ENCODE measurements at regions not wholly inside any gene's neighbourhood (a gene's known extent, or its start where the extent isn't known, plus 50 kb on each side); places are given as distances from the start of the nearest gene placed in this dataset.

DNA sequence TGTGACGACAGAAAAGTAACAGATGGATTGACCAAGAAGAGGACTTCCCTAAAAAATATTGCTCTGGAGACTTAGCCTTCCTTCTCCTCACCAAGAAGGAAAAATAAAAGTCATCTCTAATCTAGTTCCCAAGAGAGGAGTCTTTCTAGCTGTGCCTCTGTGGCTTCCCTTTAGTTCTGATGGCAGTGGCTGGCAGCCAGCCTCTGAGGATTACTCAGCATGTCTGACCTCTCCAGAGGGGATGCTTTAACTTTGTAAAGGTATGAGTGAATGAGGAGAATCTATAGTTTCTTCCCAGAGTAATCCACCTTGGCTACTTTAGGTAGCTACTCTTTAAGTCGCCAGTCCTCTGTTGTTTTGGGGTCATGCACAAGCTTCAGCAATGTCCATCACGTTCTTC, 163.9 kb upstream of the KIT start:
- DNase-seq = no peak

DNA sequence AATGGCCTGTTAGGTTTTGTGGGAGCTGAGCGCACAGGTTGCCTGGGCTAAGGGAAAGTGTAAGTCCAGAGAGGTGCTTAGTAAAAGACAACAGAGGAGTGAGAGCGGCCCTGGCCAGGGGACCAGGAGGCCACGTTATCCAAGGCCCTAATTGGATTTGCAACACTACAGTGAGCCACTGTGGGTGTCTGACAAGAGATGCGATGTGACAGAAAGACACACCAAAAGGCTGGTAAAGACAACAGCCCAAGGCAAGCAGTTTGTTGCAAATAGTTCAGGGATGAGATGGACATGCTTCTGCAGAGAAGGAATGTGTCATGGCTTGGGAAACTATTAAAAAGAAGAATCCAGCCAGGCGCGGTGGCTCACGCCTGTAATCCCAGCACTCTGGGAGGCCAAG, 162.7 kb upstream of the KIT start:
- DNase-seq = no peak

DNA sequence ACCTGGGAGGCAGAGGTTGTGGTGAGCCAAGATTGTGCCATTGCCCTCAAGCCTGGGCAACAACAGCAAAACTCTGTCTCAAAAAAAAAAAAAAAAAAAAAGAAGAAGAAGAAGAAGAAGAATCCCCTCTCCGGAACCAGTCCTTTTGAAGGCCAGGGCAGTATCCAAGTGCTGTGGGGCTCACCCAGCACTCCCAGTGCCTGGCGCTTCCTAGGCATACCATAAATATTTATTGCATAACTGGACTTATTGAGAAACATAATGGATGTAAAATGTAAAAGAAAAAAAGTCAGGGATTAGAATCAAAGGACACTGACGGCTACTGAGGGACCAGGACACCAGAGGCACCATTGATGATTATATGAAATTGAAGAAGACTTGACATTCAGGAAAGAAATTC, 162.1 kb upstream of the KIT start:
- no peak for DNase-seq

DNA sequence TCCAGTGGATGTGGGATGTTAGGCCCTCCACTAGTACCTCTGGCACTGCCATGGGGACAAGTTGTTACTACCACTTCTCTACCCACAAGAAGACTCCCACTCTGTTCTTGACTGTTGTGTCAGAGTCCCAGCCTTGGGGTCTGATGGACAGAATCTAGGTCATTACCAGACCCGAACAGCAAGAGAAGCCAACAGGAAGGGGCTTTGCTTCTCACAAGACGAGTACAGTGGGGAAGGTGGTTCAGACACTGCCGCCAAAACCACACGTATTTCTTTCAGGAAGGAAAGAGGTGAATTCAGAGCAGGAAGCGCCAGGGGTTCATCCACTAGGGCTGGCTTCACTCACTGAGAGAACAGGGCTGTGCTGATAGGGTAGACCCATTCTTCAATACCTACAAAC, 161.3 kb upstream of the KIT start:
- DNase-seq = no peak

DNA sequence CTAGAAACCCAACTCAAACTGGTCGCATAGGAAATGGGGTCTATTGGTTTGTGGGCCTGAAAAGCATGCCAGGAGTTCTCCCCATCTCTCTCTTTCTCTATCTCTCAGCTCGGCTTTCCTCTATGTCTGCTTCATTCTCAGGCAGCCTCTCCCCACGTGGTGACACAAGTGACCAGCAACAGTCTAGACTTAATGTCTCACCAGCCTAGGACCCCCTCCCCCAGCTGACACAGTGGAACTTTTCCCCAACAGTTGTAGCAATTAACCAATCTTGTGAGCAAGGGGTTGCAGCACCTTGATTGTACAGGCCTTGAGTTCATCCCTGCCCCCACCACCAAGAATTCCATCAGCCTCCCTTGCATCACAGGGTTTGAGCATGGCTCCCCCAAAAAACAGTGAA, 159.8 kb upstream of the KIT start:
- no peak for DNase-seq

DNA sequence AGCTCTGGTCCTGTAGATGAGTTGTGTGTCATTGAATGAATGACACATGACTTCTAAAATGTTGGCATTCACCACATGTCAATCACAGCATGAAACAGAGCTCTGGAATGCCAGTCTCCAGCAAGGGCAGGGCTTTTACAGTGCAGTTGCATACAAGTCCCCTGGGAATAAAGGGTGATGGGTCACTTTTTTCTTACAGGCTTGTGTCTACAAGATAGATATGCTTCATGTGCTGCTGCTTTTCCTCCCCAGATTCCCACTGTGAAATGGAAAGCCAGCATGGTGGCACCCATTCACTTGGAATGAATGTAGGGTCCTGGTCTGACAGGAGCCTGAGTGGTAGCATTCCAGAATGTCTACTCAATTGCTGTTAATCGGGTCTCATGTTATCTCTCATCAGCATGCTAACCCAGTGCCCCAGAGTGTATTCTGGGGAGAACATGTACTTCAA, 159.1 kb upstream of the KIT start:
- DNase-seq = no peak

DNA sequence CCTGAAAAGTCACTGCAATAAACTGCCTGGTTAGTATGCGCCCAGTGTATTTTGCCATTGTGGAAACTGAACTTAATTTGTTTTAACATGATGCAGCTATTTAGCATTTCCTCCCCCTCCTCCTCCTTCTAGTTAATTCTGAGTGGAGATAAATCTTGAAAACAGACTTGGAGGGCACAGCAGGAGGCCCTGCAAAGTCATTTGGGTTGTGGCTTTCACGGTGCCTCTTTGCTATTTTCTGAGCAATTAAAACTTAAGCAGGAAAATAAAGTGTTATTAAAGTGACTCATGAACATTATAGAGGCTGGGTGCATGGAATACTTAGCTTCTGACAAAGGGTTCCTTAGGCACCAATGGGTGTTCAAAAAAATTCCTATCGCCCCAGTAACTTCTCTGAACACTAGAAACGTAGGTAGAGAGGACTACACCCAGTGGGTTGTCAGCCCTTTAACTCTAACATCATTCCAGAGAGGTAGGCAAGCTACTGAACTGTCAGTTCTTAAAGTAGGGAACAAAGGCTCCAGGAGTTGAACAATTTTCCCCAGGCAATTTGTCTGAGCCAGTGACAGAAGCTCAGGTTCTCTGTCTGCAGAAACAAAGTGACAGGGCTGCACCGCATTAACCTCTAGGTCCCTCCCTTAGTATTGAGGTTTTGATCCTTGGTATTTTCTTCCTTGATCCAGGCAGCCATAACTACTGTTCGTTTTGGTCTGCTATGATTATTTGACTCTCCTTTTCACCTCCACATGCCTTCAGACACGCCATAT, 158.3 kb upstream of the KIT start:
- DNase-seq = no peak

DNA sequence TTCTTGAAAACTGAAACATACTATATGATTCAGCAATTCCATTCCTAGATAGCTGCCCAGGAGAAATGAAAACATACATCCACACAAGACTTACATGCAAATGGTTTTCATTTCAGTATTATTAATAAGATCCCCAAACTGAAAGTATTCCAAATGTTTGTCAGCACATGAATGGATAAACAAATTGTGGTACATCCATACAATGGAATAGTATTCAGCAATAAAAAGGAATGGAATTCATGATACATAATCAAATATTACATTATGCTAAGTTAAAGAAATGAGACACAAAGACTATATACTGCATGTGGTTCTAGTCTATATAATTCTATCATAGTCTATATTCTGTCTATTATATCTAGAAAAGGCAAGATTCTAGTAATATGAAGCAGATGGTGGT, 152.4 kb upstream of the KIT start:
- no peak for DNase-seq

DNA sequence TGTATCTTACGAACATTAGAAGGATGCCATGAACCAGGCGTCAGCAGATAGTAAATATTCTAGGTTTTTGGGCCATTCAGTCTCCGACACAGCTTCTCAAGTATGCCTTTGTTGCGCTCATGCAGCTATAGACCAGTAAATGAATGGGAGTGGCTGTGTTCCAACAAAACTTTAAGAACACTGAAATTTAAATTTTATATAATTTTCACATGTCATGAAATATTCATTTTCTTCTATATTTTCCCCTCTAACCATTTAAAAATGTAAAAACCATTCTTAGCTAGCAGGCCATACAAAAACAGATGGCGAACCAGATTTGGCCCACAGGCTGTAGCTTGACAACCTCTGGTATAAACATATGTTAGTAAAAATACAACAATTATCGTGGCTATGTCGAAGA, 151.8 kb upstream of the KIT start:
- DNase-seq = no peak

DNA sequence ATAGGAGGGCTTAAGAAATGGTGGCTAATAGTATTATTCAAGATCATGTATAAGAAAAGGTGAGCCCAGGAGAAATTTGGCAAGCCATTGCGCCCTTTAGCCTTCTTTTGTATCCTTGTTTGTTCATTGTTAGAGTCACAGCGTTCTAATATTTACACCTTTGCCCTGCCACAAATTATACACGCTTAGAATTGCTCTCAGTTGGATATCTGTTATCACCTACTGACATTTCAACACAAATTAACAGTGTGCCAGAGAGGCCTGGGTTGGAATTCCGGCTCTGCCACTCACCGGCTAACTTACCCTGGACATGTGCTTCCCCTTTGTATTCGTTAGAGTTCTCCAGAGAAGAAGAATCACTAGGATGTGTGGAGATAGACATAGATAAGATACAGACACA, 148.7 kb upstream of the KIT start:
- DNase-seq = no peak

DNA sequence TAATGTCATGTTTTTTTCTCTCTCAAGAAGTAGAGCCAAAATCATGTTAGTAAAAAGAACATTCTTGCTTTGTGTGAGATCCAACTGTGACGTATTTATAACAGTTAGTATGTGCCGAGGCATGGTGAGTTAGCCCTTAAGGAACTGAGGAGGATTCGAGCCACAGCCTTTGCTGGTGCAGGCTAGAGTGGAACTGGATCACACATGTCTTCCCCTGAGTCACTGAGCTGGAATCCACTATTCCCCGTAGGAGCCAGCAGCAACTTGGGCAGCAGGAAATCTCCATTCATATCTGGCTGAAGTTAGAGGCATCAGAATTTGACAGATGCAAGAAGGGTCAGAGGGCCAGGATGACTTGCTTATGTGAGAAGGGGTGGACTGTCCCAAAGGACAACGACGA, 144.6 kb upstream of the KIT start:
- no peak for DNase-seq

DNA sequence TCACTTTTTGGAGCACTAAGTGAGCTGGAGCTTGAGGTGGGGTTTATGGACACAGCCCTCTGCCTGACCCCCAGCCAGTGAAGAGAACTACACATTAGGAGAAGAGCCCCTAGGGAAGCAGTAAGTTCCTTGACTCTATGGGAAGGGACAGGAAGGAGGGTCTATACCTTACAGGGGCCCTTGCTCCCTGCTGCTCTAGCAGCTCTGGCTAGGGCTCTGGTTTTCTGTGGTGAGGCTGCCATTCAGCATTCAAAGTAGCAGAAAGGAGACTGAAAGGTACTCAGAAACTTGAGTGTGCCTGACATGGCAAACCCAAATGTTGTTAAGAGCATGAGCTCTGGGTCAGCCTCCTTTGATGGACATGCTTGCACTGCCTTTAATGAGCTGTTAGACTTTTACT, 144.0 kb upstream of the KIT start:
- no peak for DNase-seq

DNA sequence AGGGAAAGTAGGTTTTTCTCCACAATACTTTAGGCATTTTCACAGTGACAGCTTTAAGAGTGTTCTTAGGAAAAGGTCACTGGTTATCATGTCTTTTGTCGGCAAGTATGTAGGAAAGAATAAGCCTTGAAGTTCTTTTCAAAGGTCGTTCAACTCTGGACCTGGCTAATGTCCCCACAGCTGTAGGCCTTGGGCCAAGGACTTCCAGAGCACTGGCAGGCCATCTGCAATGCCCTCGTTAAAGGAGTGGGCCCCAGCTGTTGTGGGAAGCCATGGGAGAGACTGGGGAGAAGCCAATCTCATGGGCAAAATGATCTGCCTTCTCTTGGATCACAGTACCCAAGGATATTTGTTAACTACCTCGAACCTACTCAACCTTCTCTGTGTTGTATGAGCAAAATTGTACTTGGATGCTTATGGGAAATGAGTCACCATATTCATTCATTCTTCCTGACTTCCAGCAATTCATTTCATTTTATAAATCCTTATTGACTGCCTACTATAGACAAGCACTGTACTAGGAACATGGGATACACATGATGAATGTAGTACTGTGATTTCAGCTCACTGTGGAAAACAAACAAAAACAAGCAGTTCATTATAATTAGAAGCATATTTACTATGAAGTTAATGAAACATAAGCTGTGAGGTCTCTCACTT, 141.1 kb upstream of the KIT start:
- peak in 2 of 56 donors; percentile 2 to 4 for DNase-seq

DNA sequence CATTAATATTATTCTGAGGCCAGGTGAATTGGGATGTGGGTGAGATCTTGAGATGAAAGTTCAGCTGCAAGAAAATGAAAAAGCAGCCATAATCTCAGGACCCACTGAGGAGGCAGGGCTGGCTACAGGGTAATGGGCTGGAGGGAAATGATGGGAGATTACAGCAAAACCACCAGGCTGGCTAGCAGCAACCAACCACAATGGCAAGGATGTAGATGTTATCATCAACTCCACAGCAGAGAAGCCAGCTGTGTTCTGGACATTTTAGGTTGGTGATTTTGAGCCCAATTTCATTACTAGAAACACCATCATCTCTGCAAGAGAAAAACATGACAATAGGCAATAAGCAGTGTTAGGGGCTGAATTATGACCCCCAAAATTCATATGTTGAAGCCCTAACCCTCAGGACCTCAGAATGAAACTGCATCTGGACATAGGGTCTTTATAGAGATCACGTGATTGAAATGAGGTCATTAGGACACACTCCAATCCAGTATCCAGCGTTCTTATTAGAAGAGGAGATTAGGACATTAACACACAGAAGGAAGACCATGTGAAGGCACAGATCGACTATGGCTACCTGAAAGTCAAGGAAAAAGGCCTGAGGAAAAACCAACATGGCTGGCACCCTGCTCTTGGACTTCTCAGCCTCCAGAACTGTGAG, 139.8 kb upstream of the KIT start:
- DNase-seq = no peak

DNA sequence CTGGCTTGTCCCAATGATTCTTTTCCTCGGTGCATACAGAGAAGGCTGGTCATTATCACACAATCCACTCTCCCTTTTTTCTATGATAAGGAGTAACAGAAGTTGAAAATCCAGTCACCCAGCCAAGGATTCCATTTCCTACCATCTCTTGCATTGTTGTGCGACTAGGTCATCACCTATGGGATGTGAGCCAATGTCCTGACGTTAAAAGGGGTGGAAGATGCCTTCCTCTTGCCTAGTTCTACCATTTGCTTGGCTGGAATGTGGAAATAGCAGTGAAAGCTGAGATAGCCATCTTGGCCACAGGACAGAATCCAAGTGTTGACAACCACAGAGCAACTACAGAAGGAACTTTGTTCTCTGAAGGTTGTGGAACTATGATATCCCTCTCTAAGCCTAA, 132.2 kb upstream of the KIT start:
- DNase-seq = no peak

DNA sequence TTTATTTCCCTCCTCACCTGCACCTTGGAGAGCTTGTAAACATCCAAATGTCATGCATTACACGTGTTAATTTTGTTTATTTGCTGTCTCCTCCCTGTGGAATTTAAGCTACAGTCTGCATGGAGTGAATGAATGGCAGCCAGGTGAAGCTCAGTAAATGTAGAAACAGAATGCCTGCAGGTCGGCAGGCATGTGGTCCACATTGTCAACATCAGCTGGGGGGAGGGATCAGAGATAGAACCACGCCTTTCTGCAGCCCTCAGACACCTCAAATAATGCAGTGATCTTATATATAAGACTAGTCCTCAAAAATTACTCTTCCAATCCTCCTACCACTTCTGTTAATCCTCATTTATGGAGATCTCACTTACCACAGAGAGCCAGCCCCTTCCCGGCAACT, 131.2 kb upstream of the KIT start:
- DNase-seq = no peak

DNA sequence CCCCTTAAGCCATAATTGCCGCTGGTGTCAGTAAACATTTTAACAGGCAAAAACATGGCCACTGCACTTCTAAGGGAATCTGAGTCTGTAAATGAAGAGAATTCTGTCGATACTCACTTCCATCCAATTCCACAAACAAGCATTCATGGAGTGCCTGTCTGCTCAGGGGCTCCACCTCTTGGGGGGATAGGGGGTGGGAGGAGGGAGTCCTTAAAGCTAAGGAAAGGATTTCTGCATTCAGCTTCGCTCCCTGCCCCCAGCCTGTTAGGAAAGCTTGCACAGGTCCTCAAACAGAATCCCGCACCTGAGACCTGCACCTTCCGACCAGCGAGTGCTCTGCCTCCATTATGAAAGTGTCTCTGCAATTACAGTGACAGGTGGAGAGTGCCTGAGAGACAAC, 130.2 kb upstream of the KIT start:
- DNase-seq = no peak

DNA sequence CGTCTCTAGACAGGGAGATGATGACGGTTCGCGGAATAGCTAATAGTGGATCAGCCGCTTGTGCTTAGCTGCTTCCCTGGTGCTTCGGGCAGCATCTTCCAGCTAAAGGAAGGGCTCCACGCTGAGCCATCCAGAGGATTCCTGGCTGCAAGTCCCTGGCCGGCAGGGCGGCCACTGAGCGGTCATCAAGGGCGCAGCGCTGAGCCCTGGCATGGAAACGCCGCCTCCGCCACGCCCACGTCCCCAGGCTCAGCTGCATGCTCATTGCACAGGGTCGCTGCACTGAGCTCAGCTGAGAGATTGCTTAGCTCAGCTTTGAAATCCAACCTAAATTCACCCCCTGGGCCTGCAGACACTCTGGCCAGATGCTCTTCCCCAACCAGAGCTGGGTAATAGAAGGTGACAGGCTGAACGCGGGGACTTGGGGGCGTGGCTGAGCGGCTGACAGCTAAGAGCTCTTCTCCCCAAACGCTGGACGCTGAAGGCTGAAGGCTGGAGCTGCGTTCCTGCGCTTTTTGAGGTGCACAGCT, 118.2 kb upstream of the KIT start:
- DNase-seq = peak in 37 of 56 donors; percentile 3 to 72 (median 26)

DNA sequence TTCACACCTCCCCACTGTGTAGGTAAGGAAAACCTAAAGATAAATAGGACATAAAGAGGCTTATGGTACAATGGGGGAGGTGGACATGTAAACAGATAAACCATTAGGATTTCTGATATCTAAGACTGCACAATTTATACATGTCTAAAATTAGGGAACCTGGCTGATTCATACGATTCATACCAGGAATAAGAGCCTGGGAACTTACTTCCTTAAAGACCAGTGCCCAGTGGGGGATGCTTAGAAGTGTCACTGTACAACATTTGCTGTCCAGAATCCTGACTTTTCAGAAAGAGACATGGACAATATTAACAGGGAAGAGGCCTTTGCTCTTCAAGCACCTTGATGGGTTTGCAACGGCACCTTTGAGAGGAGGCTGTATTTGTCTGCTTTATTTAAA, 116.8 kb upstream of the KIT start:
- no peak for DNase-seq

DNA sequence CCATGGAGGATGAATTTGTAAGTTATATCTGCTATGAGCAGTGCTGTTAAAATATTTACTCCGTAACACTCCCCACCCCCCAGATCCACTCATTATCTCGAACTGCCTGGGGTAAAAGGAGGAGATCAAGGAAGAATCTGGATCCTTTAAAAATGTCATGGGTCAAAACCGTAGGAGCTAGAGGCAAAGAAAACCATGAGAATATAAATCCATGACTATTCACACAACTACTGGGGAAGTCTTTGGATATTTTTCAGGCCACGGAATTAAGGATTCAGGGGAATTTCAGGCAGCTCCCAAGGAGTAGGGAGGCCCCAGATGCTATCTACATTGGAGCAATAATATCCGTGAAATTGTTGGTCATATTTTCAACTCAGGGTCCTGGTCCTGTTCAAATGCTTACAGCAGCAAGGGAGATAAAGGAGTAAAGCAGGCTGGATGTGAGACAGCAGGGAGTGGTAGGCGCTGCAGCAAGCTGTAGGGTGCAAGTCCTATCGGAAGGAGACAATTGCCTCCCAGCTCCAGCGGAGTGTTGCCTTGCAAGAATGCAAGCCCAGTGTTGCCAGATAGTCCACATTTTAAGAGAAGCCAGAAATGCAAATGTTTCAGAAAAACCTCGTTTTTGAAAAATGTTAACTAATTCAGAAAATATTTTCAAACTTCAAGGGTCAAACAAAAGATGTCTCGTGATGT, 116.2 kb upstream of the KIT start:
- DNase-seq = no peak

DNA sequence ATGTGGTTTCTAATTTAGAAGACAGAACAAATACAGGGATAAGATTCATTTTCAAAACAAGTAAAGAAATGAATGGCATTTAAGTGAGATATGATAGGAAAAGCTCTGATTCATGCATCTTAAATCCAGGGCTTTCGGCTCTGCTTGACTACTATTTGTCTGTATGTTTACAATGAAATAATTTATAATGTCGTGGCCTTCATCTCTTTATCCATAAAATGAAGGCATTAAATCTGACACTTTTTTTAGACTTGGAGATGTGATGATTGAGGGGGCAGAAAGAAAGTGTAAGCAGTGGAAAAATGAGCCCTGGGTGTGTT, 115.7 kb upstream of the KIT start:
- DNase-seq = no peak

DNA sequence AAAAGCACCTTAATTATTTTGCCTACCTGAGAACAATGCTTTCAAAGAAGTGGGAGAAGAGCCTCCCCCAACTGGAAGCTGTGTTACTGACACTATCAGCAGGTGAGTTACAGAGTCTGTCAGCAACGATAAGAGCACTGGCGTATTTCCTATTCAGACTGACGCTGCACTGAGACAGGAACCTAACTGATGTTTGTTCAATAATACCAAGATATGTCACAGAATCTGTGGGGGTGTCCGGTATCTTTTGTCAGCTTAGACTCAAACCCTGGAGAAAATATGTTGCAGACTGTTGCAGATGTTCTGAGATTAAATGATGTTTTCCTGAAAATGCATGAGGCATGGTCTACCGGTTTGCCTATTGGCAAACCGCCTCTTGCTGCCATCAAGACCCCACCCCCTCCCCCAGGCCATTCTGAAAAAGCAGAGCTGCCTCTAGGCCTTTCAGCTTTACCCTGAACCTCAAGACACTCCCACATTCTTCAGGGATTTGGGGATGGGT, 115.2 kb upstream of the KIT start:
- DNase-seq = no peak
